HG02981 (cell line): ENCODE measurements at regions not wholly inside any gene's neighbourhood (a gene's known extent, or its start where the extent isn't known, plus 50 kb on each side); places are given as distances from the start of the nearest gene placed in this dataset.

Experiments
- ATAC-seq: cut with Tn5 transposase; IDR thresholded peaks from one replicate; pipeline ENCODE4 v1.9.1; 2021; ENCODE audit warnings: mild to moderate bottlenecking, moderate library complexity; ENCODE audit not compliant: unreplicated experiment

- no peak for ATAC-seq
Observed at GRCh38 chr5:133665571-133665970, 53.2 kb upstream of the FSTL4 start.

- no peak for ATAC-seq
Observed at GRCh38 chr5:133664422-133664821, 52.1 kb upstream of the FSTL4 start.

DNA sequence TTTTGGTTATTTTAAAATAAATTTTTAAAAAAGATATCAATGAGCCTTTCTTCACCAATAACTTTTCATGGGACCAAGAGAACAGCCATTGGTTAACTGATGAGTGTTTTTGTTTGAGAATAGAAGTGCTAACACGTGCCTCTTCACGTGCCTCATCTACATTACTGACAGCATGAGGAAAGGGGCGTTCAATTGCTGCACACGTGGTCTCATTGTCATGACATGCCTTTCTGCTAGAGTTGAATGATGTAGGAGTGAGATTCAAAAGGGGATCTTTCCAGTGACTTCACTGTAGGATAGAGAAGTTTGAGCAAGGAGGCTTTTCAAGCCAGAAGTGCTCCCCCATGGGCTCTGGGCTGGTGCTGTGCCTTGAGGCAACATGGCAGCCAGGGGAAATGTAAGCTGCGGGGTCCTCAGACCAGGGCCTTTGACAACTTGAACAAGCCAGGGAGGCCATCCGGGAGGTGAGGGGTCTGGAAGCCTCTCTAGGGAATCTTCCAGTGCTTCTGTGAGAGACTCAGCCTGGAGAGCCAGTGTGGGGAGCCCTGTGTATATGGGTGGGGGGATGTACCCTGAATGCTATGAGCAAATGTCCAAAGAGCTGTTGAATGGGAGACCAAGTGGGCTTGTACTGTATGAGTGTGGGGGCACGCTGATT lies 51.2 kb upstream of the FSTL4 start:
- ATAC-seq, result no peak

GRCh38 chr5:133662578-133662977 lies 50.2 kb upstream of the FSTL4 start:
- no peak for ATAC-seq
